ENCODE measurements at regions not wholly inside any gene's neighbourhood (a gene's known extent, or its start where the extent isn't known, plus 50 kb on each side); places are given as distances from the start of the nearest gene placed in this dataset.

DNA sequence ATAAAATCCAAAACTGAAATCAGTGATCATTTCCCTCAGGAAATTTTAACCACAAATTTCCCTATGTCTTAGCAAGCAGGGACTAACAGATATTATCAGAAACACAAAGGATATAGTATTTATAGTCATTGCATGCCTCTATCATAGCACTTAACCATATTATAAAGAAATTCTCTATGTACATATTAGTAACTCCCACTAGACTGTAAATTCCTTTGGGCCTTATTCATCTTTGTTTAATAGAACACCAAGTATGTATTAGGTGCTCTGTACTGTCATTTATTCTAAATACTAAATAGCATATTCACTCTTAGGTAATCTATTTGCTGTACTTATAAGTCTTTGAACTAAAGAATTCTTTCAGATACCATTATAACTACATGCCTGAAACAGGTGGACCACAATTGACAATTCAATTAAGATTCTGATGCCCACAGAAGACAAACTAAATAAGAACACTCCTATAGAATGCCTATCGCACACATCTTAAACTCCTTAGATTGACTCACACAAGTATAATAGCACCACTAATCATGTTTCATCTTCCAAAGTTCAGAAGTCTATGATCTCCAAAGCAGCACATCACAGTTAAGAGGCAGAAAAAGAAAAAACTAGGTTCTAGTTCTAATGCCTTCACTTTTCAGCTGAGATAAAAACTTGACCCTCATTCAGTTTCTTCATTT lies 134.1 kb downstream of the FSCB start:
- H3K4me1 ChIP-seq = no peaks in the 10 kb centered on the region
- H3K9me3 ChIP-seq = no peaks in the 10 kb centered on the region
- in situ Hi-C loops (cut with MboI; ENCODE audit: low sequenced_read_pairs in 4 of 4) (no loop called here), intact Hi-C loops (cut with DNase I; ENCODE audit: low total_unique reads) (no loop called here)
- H3K4me3 ChIP-seq = no peak overlapping the region
- ATAC-seq (no peak), DNase-seq (no peak)
- TF ChIP-seq, protein P1, sequence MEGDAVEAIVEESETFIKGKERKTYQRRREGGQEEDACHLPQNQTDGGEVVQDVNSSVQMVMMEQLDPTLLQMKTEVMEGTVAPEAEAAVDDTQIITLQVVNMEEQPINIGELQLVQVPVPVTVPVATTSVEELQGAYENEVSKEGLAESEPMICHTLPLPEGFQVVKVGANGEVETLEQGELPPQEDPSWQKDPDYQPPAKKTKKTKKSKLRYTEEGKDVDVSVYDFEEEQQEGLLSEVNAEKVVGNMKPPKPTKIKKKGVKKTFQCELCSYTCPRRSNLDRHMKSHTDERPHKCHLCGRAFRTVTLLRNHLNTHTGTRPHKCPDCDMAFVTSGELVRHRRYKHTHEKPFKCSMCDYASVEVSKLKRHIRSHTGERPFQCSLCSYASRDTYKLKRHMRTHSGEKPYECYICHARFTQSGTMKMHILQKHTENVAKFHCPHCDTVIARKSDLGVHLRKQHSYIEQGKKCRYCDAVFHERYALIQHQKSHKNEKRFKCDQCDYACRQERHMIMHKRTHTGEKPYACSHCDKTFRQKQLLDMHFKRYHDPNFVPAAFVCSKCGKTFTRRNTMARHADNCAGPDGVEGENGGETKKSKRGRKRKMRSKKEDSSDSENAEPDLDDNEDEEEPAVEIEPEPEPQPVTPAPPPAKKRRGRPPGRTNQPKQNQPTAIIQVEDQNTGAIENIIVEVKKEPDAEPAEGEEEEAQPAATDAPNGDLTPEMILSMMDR (IDR thresholded peaks at IDR 0.05 in 4 of 5, conservative IDR thresholded peaks at IDR 0.05 in 1 of 5) = no peak
- no peak for TF ChIP-seq POLR2A (IDR thresholded peaks at IDR 0.05)
- no peaks in the 10 kb centered on the region for H3K27me3 ChIP-seq
- no peak overlapping the region for H3K27ac ChIP-seq
- H3K36me3 ChIP-seq = no peaks in the 10 kb centered on the region

DNA sequence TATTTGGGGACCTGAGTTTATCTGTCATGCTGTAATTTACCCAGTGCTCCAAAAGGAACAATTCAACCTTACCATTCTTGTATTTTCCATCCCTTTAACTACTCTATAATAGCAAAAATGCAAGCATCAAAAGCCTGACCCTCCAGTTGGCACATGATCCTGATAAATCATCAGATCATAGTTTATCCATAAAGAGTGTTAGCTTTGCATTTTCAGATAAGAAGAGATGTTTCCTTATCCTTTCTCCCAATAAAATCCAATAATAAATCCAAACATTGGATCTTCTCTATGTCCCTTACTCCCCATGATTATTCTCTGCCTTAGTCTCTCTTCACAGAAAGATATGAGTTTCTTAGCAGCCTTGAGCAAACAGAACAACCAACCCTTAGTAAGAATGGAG lies 134.9 kb downstream of the FSCB start:
- DNase-seq = no peak
- no peaks in the 10 kb centered on the region for H3K36me3 ChIP-seq
- ATAC-seq = no peak
- H3K9me3 ChIP-seq = no peaks in the 10 kb centered on the region
- intact Hi-C loops (cut with DNase I; ENCODE audit: low total_unique reads) (no loop called here), in situ Hi-C loops (cut with MboI; ENCODE audit: low sequenced_read_pairs in 4 of 4) (no loop called here)
- H3K4me3 ChIP-seq = no peak overlapping the region
- H3K4me1 ChIP-seq = no peaks in the 10 kb centered on the region
- no peak overlapping the region for H3K27ac ChIP-seq
- H3K27me3 ChIP-seq = no peaks in the 10 kb centered on the region
- no peak for TF ChIP-seq POLR2A (IDR thresholded peaks at IDR 0.05)
- TF ChIP-seq, protein P1 (IDR thresholded peaks at IDR 0.05 in 4 of 5, conservative IDR thresholded peaks at IDR 0.05 in 1 of 5) = no peak

DNA sequence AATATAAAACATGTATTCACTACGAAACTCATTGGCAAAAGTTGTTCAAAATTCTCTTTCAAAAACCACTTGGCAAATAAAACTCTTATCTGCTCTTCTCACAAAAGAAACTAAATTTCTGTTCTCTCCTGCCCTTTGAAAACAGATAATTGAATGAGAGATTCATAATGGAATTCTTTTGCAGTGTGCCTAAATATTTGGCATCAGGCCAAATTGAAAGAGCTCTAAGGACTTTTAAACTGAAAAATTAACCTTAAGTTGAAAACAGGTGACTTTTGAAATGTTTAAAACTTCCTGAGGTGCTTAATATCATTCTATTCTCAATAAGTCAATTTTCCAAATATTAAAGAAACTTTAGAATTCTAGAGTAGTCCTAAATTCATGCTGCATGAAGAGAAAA lies 136.4 kb downstream of the FSCB start:
- Histone ChIP-seq H3K27me3 (no peaks in the 10 kb centered on the region), H3K9me3 (no peaks in the 10 kb centered on the region), H3K4me1 (no peaks in the 10 kb centered on the region), H3K4me3 (no peak overlapping the region), H3K36me3 (no peaks in the 10 kb centered on the region), H3K27ac (no peak overlapping the region)
- ATAC-seq (no peak), DNase-seq (no peak)
- in situ Hi-C loops (cut with MboI; ENCODE audit: low sequenced_read_pairs in 4 of 4) (no loop called here), intact Hi-C loops (cut with DNase I; ENCODE audit: low total_unique reads) (no loop called here)
- no peak for TF ChIP-seq POLR2A (IDR thresholded peaks at IDR 0.05)
- TF ChIP-seq, protein P1 (IDR thresholded peaks at IDR 0.05 in 4 of 5, conservative IDR thresholded peaks at IDR 0.05 in 1 of 5) = no peak

DNA sequence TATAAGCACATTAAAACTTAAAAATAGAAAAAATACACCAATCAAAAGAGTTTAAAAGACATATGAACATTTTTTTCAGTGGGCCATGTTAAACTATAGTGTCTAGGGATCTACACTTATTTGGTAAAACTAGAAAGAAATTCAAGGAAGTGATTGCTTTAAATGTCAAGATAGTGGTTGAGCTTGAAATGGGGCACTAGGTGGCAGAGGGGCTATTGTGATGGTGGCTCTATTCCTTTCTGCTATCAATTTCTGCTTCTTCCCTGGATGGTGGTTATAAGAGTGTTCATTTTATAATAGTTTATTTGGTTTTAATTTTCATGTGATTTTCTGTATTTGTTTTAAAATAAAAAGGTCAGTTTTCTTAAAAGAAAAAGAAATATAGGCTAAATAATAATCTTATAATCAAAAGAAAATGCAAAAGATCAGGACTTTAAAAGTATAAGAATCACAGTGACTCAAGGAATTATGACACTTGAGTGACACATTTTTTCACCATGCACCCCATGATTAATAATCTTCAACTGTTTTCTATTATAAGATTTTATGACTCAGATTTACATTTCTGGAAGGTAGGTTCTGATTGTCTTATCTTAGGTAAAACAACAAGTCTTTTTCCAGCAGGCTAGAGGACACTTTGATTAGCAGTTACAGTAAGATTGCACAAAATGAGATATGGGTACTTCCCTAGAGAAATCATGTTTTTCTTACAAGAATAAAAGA lies 137.5 kb downstream of the FSCB start:
- H3K9me3 ChIP-seq = no peaks in the 10 kb centered on the region
- no peaks in the 10 kb centered on the region for H3K27me3 ChIP-seq
- ATAC-seq (no peak), DNase-seq (no peak)
- intact Hi-C loops (cut with DNase I; ENCODE audit: low total_unique reads) (no loop called here), in situ Hi-C loops (cut with MboI; ENCODE audit: low sequenced_read_pairs in 4 of 4) (no loop called here)
- H3K4me3 ChIP-seq = no peak overlapping the region
- no peaks in the 10 kb centered on the region for H3K4me1 ChIP-seq
- H3K27ac ChIP-seq = no peak overlapping the region
- no peak for TF ChIP-seq POLR2A (IDR thresholded peaks at IDR 0.05)
- TF ChIP-seq, protein P1 (IDR thresholded peaks at IDR 0.05 in 4 of 5, conservative IDR thresholded peaks at IDR 0.05 in 1 of 5) = no peak
- H3K36me3 ChIP-seq = no peaks in the 10 kb centered on the region

Measured in gastrocnemius medialis (tissue), 4 donors.